HG03571 (cell line): ENCODE measurements at regions not wholly inside any gene's neighbourhood (a gene's known extent, or its start where the extent isn't known, plus 50 kb on each side); places are given as distances from the start of the nearest gene placed in this dataset.

Experiments used
- ATAC-seq: cut with Tn5 transposase; IDR thresholded peaks from one replicate; pipeline ENCODE4 v1.9.1; 2021; ENCODE audit not compliant: unreplicated experiment

DNA sequence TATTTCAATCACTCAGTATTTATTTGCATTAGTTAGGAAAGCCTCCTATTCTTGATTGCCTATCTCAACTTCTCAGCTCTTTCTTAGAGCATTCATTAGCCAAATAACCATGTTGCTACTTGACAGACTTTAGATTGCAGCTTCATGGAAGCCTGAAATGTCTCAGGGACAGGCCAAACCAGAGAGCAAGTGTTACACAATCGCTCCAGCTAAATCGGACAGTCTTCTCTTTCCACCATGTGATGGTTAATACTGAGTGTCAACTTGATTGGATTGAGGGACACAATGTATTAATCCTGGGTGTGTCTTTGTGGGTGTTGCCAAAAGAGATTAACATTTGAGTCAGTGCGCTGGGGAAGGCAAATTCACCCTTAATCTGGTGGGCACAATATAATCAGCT is 106.5 kb upstream of the DRD2 start:
- ATAC-seq: no peak

- ATAC-seq: no peak
These were observed 104.2 kb upstream of the DRD2 start for GRCh38 chr11:113579292-113579940.

DNA sequence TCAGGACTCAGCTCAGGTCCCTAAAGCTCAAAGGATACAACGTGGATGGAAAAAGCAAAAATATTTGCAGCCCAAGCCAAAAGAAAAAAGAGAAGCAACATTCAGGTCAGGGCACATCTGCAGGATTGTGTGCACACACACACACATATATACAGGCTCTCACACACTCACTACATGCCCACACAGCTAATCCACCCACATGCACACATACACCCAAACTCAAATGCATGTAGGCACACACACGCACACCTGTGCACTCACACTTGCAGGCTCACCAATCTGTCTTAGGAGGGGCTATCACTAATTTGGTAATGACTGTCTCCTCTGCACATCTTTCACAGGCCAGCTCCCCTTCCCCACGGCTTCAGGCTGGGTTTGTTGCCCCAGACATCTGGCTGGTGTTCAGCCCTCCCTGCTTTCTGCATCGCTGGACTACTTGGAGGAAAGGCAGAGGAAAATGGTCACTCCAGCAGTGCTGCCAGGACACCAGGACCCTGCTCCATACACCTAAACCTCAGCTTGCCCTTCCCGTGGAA is 103.6 kb upstream of the DRD2 start:
- ATAC-seq: no peak

DNA sequence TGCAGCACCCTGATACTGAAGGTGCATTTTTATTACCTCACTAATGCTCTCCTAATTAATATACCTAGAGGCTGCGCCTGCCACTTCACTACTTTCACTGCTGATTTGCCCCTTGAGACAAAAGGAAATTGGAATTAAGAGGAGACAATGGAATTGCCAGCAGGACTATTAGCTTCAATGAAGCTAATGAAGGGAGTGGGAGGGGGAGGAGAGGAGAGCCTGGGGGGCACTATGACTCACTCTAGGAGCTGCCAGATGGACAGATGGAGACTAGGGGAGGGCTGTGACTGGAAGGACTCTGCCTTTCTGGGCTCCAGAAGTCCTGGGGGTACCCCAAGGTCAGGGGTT is 102.8 kb upstream of the DRD2 start:
- no peak for ATAC-seq

GRCh38 chr11:113577356-113578032 is 102.3 kb upstream of the DRD2 start:
- ATAC-seq: no peak

GRCh38 chr11:113574586-113574985 is 99.4 kb upstream of the DRD2 start:
- ATAC-seq: no peak

DNA sequence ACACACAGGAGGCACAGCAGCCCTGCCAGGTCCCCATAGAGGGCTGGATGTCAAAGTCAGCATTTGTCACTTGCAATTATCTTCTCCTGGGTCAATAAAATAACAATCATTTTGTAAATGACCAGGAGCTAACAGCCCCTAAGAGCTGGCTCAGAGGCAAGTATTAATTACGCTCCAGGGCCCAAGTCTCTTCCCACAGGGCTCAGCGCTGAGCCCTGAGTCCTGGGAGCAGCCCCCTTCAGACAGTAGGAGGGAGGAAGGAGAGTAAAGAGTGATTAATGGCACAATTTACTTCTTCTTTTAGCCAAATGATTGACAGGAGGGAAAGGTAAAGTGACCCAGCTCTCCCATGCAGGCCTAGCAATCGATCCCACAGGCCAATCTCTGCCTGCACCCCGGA is 99.0 kb upstream of the DRD2 start:
- ATAC-seq: no peak

DNA sequence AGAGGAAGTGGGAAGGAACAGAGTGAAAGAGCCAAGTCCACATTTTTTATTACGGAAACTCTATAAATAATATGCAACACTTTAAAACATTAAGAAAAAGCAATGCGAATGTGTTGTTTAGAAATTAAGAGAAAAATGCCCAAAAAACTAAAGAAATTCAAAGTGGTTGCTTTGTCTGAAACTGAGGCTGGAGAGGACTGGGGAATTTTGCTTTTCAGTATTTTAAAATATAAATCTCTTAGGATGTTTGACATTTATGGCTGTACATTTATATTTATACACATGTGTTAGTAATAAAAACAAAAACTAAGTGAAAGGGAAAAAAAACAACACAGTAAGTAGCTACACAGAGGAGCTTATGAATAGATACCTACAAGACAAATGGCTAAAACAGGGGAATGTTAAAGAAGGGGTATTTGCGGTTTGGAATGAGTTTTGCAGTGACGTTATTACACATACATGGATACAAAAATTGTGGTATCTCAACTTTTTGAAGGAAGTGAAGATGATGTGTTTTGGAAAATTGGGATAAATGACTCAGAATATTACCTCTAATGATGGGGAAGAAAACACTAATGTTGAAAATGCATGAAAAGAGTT is 97.0 kb upstream of the DRD2 start:
- ATAC-seq: no peak

- no peak for ATAC-seq
These were observed 96.3 kb upstream of the DRD2 start for GRCh38 chr11:113571531-113571930.

DNA sequence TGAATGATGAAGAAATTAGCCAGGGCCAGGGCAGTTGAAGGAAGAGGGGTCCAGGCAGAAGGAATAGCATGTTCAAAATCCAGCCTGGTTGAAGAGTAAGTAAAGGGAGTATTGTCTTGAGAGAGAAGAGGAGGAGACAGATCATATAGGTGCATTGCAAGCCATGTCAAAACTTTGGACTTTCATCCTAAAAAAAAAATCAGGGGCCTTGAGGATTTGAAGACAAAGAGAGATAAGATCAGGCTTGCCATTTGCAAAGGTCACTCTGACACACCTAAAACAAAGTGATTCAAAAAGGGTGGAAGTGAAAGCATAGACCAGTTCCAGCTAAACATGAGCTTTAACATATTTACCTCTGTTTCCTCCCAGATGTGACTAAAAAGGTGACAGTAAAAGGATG is 95.7 kb upstream of the DRD2 start:
- ATAC-seq: no peak

DNA sequence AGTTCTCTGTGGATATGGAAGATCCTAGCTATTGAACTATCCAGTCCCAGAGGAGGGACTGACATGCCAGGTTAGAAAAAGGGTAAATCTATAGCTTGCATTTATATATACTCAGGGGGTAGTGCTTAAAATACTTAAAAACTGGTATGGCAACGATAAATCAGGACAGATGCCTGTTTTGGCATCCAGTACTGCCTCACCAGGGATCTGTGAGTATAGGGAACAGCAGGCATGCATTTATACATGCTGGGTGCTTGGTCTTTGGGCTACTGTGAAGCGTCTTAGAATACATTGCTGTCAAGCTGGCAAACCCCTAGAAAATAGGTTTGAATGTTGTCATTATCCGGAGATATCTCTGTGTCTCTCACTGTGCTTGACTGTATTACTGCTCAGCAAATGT is 94.2 kb upstream of the DRD2 start:
- no peak for ATAC-seq

- ATAC-seq: no peak
These were observed 93.4 kb upstream of the DRD2 start for GRCh38 chr11:113568566-113568965.

DNA sequence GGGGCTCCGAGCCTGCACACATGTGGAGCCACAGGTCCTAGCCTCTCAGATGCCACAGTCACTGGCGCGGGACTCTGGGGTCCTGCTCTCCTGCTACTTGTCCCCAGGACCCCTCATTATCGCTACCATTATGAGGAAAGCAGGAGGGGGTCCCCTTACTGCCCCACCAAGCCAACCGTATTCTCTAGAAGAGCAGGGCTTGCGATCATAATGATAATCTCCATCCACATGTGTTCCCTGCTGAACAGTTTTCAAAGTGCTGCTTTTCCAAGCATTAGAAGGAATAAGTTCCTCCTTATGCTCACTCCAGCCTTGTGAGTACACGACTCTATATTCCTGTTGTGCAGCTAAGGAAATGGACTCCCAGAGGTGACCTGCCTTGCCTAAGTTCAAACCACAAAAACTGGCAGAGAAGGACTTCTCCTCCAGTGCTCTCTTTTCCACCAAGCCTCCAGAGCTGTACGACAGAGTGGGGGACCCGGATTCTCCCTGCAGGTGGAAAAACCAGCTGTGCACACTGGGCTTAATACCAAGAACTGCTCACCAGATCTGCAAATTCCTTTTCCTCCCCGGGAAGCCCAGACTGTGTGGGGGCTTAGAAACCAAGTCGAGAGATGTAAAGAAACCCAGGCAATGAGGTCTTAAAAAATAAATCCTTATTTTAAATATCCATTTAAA is 92.8 kb upstream of the DRD2 start:
- no peak for ATAC-seq

GRCh38 chr11:113567097-113567496 is 91.9 kb upstream of the DRD2 start:
- no peak for ATAC-seq

DNA sequence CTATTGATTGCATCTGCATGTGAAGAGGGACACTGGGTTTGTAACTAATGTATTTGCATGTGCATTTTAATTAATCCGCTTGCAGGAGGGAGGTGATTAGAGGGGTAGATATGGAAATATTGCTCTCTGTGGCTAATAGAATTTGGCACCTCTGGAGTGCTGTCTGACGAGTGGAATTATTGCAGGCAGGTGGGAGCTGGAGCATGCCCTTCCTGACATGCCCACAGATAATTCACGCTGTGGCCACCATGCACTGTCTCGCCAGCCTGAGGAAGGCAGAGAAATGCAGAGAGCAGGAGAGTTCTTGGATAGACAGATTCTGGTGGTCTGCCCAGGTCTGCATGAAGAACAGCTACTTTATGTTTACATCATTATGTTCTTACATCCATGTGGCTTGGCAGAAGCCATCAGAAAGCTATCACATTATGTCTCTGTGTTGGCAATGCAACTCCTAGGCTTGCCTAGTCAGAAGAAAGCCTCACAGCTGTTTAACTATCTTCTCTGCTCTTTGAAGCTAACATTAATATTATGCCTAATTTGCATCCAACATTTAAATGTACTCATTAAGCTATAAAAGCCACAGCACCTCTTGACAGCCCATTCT is 89.4 kb upstream of the DRD2 start:
- ATAC-seq: no peak

DNA sequence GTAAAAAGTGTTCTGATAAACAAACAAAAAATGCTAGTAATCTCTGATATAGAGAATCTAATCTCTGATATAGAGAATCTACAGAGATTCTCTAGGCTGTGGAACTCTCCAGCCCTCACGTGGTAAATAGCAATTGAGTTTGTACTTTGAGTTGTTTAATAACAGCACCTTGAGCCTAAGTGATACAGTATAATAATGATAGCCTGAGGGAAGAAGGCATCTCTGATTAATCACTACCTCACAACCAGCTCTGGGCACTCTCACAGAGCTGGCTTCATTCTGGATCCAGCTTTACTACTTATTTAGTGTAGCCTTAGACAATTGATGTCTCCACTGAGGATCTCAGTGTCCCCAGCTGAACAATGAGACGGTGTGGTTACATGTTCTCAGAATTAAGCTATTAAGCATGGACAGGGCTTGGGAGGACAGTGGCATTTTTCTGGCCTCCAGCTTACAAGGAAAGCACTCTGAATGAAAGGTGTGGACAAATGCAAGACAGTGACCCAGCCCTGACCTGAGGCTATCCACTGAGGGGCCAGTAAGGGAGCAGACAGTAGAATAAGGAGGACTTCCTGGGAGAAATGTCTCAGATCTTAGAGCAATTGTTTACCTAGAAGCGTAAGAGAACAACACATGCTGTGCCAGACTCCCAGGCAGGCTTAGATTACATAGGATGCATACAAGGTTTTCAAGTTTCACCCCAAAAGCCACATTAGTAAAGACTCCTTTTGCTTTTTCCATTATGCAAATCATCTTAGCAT is 88.7 kb upstream of the DRD2 start:
- ATAC-seq: no peak

GRCh38 chr11:113562981-113563461 is 87.8 kb upstream of the DRD2 start:
- ATAC-seq: no peak

DNA sequence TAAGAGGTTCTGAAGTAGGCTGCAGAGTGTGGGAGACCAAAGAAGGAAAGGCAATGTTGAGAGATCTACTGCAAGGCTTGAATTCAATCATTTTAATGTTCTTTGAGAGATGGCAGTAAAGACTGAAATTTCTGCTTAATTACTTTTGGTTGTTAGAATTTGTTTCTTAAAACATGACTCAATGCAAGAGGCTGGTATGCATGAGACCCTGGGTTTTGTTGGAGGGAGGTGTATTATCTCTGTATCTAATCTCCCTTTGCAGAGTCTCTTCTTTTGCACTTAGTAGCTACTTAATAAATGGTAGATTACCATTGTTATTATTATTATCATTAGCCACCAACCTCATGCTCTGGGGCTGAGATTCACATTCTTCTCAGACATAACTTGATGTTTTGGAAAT is 87.4 kb upstream of the DRD2 start:
- ATAC-seq: no peak

DNA sequence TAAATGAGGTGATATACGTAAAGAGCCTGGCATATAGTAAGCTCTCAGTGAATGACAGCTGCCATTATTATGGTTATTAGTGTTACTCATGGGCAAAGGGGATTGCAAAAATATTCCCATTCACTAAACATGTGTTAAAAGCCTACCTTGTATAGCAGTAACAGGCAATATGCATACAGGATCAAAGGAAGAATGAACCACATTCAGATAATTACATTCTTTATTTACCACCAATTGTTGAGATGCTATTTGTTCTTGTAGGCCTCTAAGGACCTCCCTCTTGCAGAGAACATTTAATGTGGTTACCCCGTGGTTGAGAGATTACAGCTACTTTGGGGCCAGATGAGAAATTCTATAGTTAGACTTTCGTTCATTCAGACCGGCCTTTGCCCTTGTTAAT is 82.7 kb upstream of the DRD2 start:
- ATAC-seq: no peak

DNA sequence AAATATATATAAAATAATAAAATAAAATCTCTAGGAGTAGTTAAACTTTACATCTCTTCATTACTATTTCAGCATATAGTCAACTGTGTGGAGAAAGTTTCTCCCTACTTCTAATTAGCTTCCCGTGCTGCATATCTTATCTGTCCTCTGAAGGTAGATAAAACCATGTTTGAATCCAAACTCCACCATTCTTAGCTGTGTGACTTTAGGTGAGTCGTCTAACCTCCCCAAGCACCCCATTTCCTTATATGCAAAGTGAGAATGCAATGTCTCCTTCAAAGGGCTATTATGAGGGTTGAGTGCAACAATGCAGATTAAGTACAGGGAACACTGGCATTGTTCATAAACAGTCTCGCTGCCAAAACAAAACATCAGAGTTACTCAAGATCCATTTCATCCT is 80.8 kb upstream of the DRD2 start:
- no peak for ATAC-seq
